GM12878 (cell line): ENCODE measurements at regions not wholly inside any gene's neighbourhood (a gene's known extent, or its start where the extent isn't known, plus 50 kb on each side); places are given as distances from the start of the nearest gene placed in this dataset.

Experiments
- ATAC-seq: fragments of 200-7000 bp; cut with Tn5 transposase; 3 replicates; pipeline ENCODE4 v1.9.1; 2020; ENCODE audit warnings: mild to moderate bottlenecking, moderate library complexity
- BruUV-seq: library from RNA; stranded (reverse); fragments of 400-500 nt; replicated peaks from 2 replicates; lab custom pipeline; 2021; lab: Mats Ljungman, UMichigan
- CTCF ChIA-PET: fragments of 300-600 bp; sonication (Branson Sonifier 250); formaldehyde crosslinking; extraction: SDS; loops from one replicate; lab custom pipeline; 2021; ENCODE audit warnings: inconsistent platforms; lab: Yijun Ruan, JAX
- POLR2A ChIA-PET: fragments of 350-600 bp; formaldehyde crosslinking; extraction: SDS; loops from one replicate; lab custom pipeline; 2021; ENCODE audit warnings: inconsistent platforms; lab: Charles Lee
- RAD21 ChIA-PET: fragments of 300-600 bp; sonication (Branson Sonifier 250); formaldehyde crosslinking; loops from one replicate; lab custom pipeline; 2023; ENCODE audit warnings: antibody characterized with exemption; ENCODE audit not compliant: unreplicated experiment; lab: Charles Lee
- SMC1A ChIA-PET: fragments of 300-600 bp; sonication (Branson Sonifier 250); formaldehyde crosslinking; loops from one replicate; lab custom pipeline; 2023; ENCODE audit not compliant: unreplicated experiment, uncharacterized antibody; lab: Charles Lee
- DNase-seq: peaks from one replicate; pipeline ENCODE4 v3.0.0-alpha.2; 2011; ENCODE audit warnings: low read depth, low spot score
- FAIRE-seq: peaks from 3 replicates; lab custom pipeline; 2011; peaks lifted over from hg19 to GRCh38; lab: Jason Lieb, UNC
- H2AFZ ChIP-seq: 2 replicates; pipeline ENCODE4 v1.6.0; 2011; ENCODE audit warnings: low read depth, low read length, control low read depth; ENCODE audit not compliant: control insufficient read depth
- H3K27ac ChIP-seq: 2 replicates; pipeline ENCODE4 v1.5.1; 2011; ENCODE audit warnings: control low read depth; ENCODE audit not compliant: control insufficient read depth, insufficient read depth
- H3K27me3 ChIP-seq, 2 experiments: replicated peaks in 1 of 2; 2 replicates each; pipeline versions ENCODE4 v1.6.0 to v1.6.1; 2011; ENCODE audit warnings: low read length in 1 of 2; ENCODE audit not compliant: control insufficient read depth in 2 of 2, insufficient read depth in 2 of 2
- H3K36me3 ChIP-seq, 2 experiments: 2 replicates each; pipeline ENCODE4 v1.5.1; 2011; ENCODE audit warnings: low read length in 1 of 2; ENCODE audit not compliant: control insufficient read depth in 2 of 2, insufficient read depth in 2 of 2
- H3K4me1 ChIP-seq: 2 replicates; pipeline ENCODE4 v1.6.1; 2011; ENCODE audit warnings: mild to moderate bottlenecking, low read length, moderate library complexity, mixed read lengths; ENCODE audit not compliant: control insufficient read depth, insufficient read depth
- H3K4me2 ChIP-seq: 2 replicates; pipeline ENCODE4 v1.6.0; 2011; ENCODE audit warnings: control low read depth; ENCODE audit not compliant: control insufficient read depth, insufficient read depth
- H3K4me3 ChIP-seq: fragments of 200-600 bp; sonication (generic); 2 replicates; pipeline ENCODE4 v1.5.1; 2016
- H3K79me2 ChIP-seq: 2 replicates; pipeline ENCODE4 v1.6.0; 2011; ENCODE audit warnings: low read length; ENCODE audit not compliant: control insufficient read depth, insufficient read depth
- H3K9ac ChIP-seq: 2 replicates; pipeline ENCODE4 v1.8.0; 2011; ENCODE audit warnings: low read length, control low read depth, mixed read lengths; ENCODE audit not compliant: control insufficient read depth, insufficient read depth
- H3K9me3 ChIP-seq: replicated peaks from 3 replicates; pipeline ENCODE4 v1.5.1; 2011; ENCODE audit warnings: mild to moderate bottlenecking, low read length; ENCODE audit not compliant: control insufficient read depth, insufficient read depth
- H4K20me1 ChIP-seq: 2 replicates; pipeline ENCODE4 v1.6.0; 2011; ENCODE audit not compliant: control insufficient read depth, insufficient read depth
- BCL11A ChIP-seq: IDR thresholded peaks from 2 replicates; pipeline ENCODE4 v1.6.1; 2011; ENCODE audit warnings: low read depth, low read length
- CTCF ChIP-seq, 3 experiments: IDR thresholded peaks in 2 of 3; conservative IDR thresholded peaks in 1 of 3; 2 replicates each; pipeline ENCODE4 v1.5.1; 2011; ENCODE audit warnings: low read depth in 3 of 3, low read length in 3 of 3, mild to moderate bottlenecking in 3 of 3, control low read depth in 2 of 3, moderate library complexity in 2 of 3, inconsistent platforms in 1 of 3, mixed read lengths in 1 of 3; ENCODE audit not compliant: control insufficient read depth in 2 of 3, insufficient read depth in 1 of 3; ENCODE audit errors: extremely low read depth in 1 of 3
- EED ChIP-seq: sonication (generic); IDR thresholded peaks from 2 replicates; pipeline ENCODE4 v1.6.1; 2016; ENCODE audit warnings: antibody characterized with exemption, low read depth
- ETV6 ChIP-seq, 2 experiments: fragments of 450-650 bp in 1 of 2; IDR thresholded peaks in 1 of 2; conservative IDR thresholded peaks in 1 of 2; 2 replicates each; pipeline ENCODE4 v1.6.1; 2014; ENCODE audit warnings: antibody characterized with exemption in 1 of 2, borderline replicate concordance in 1 of 2, low read depth in 1 of 2, mild to moderate bottlenecking in 1 of 2, moderate library complexity in 1 of 2
- GABPA ChIP-seq: IDR thresholded peaks from 2 replicates; pipeline ENCODE4 v1.6.1; 2014; ENCODE audit warnings: antibody characterized with exemption, low read depth, mild to moderate bottlenecking, inconsistent platforms
- IRF4 ChIP-seq: IDR thresholded peaks from 2 replicates; pipeline ENCODE4 v1.6.1; 2011; ENCODE audit warnings: low read depth, low read length
- RAD21 ChIP-seq: IDR thresholded peaks from 2 replicates; pipeline ENCODE4 v1.6.1; 2011; ENCODE audit warnings: mild to moderate bottlenecking, low read depth, low read length, moderate library complexity; ENCODE audit not compliant: insufficient read depth
- SMC3 ChIP-seq: IDR thresholded peaks from 2 replicates; pipeline ENCODE4 v1.6.1; 2011; ENCODE audit warnings: low read length, improper control_type of control experiment, borderline replicate concordance
- TBL1XR1 ChIP-seq: IDR thresholded peaks from 2 replicates; pipeline ENCODE4 v1.6.1; 2012; ENCODE audit warnings: low read depth, low read length, improper control_type of control experiment
- WGBS: methylation state at CpG from one replicate; pipeline ENCODE4 v1.1.6; 2016; ENCODE audit warnings: low lambda C conversion rate; ENCODE audit not compliant: insufficient replicate concordance, insufficient coverage; ENCODE audit errors: missing lambda C conversion rate; 5-methylcytosine and 5-hydroxymethylcytosine counted together
- in situ Hi-C: fragments of 300-500 bp; cut with MboI; formaldehyde crosslinking; loops from 9 replicates; pipeline ENCODE4 v1.14.3; 2018; ENCODE audit warnings: mixed read lengths
- intact Hi-C: fragments of 100-400 bp; cut with micrococcal nuclease; formaldehyde crosslinking; loops from one replicate; pipeline ENCODE4 v1.14.2; 2022; ENCODE audit not compliant: unreplicated experiment

GRCh38 chr12:100741084-100741711 lies 53.4 kb upstream of the ANO4 start:
- H3K9me3 ChIP-seq = no peaks in the 10 kb centered on the region
- CTCF ChIA-PET = interaction anchor here (0.6 to 4.2 kb wide), 7 partner anchors 10 to 781 kb away, joined by 3 to 35 read pairs (median 5); no protein-coding TSS in a partner anchor
- FAIRE-seq = peak; percentile 70

More at GRCh38 chr12:100741084-100741711, 53.4 kb upstream of the ANO4 start:
- no peak overlapping the region for H3K4me2 ChIP-seq
- no peaks in the 10 kb centered on the region for H3K79me2 ChIP-seq
- in situ Hi-C loops (no loop called here), intact Hi-C loops (loop anchor here (1.0 to 2.0 kb wide), 3 partner anchors 72 to 506 kb away; no protein-coding TSS in a partner anchor)
- ATAC-seq (peak; percentile 51; the same call in 1 of the 3 replicates), DNase-seq (no peak)
- H4K20me1 ChIP-seq = no peaks in the 10 kb centered on the region
- 46% methylated on average over 3 of the region's 3 CpGs for WGBS
- H2AFZ ChIP-seq = no peak overlapping the region
- H3K27me3 ChIP-seq = no peaks in the 10 kb centered on the region; a peak in 1 of 4 replicates
- ChIA-PET RAD21 (interaction anchor here (0.9 to 2.0 kb wide), 2 partner anchors 336 to 506 kb away, joined by 3 to 6 read pairs; no protein-coding TSS in a partner anchor), SMC1A (interaction anchor here (0.6 to 2.0 kb wide), 4 partner anchors 125 to 533 kb away, joined by 3 to 6 read pairs (median 4); no protein-coding TSS in a partner anchor), POLR2A (no interaction called here)
- H3K4me3 ChIP-seq = no peak overlapping the region
- BruUV-seq = no TSS peak
- no peak overlapping the region for H3K27ac ChIP-seq
- TF ChIP-seq BCL11A (no peak), CTCF (IDR thresholded peaks at IDR 0.05 in 2 of 3, conservative IDR thresholded peaks at IDR 0.05 in 1 of 3; ENCODE audit: control insufficient read depth in 2 of 3, extremely low read depth in 1 of 3, insufficient read depth in 1 of 3, low read depth in 3 of 3, low read length in 3 of 3) (peak; percentile 60 to 67 (median 65)), EED (no peak), GABPA (no peak), SMC3 (peak; percentile 50; the same call in 1 of the 2 replicates), IRF4 (no peak), TBL1XR1 (no peak), ETV6 (conservative IDR thresholded peaks at IDR 0.05 in 1 of 2, IDR thresholded peaks at IDR 0.05 in 1 of 2; ENCODE audit: borderline replicate concordance in 1 of 2, low read depth in 1 of 2) (no peak), RAD21 (peak; percentile 64)
- H3K4me1 ChIP-seq = no peaks in the 10 kb centered on the region
- H3K36me3 ChIP-seq = no peaks in the 10 kb centered on the region
- H3K9ac ChIP-seq = no peak overlapping the region
